Urinary bladder (tissue), 1 donor: ENCODE measurements at regions not wholly inside any gene's neighbourhood (a gene's known extent, or its start where the extent isn't known, plus 50 kb on each side); places are given as distances from the start of the nearest gene placed in this dataset. TPM values are rescaled to one million over a fixed set of nuclear protein-coding genes. Genes with fewer than 3 reads are reported as not detected.

ENCODE experiments used
- small RNA-seq: library from RNA; depleted of rRNA; stranded (forward); fragments of <200 nt; gene quantifications from one replicate; pipeline ENCODE3, GENCODE V24; 2014

Small RNA genes lying in the stretch of these regions (small RNA-seq; reads per million reads assigned to genes)
- gene MIR557 = not detected
